Tongue (tissue), 2 donors: ENCODE measurements at regions not wholly inside any gene's neighbourhood (a gene's known extent, or its start where the extent isn't known, plus 50 kb on each side); places are given as distances from the start of the nearest gene placed in this dataset. TPM values are rescaled to one million over a fixed set of nuclear protein-coding genes. Genes with fewer than 3 reads are reported as not detected.
"Not testable (repeated sequence)": the region's sequence is repeated elsewhere in the genome, so short reads cannot be mapped to it uniquely, and the experiment has no call there.

Source experiments
- DNase-seq: peaks from one replicate; pipeline ENCODE4 v3.0.0-alpha.2; 2015
- small RNA-seq: library from RNA; depleted of rRNA; stranded (forward); fragments of <200 nt; gene quantifications from one replicate; pipeline ENCODE3, GENCODE V24; 2014; ENCODE audit warnings: low replicate concordance

DNA sequence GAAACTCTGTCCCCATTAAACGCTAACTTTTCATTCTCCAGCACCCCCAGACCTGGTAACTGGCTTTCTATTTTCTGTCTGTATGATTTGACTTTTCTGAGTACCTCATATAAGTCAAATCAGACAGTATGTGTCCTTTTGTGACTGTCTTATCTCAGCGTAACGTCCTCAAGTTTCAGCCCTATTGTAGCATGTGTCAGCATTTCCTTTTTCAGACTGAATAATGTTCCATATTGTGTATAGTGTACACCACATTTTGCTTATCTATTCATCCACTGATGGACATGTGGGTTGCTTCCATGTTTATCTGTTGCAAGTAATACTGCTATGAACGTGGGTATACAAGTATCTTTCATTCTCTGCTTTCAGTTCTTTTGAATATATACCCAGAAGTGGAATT is 242.4 kb downstream of the RTP5 start:
- not testable (repeated sequence) for DNase-seq

DNA sequence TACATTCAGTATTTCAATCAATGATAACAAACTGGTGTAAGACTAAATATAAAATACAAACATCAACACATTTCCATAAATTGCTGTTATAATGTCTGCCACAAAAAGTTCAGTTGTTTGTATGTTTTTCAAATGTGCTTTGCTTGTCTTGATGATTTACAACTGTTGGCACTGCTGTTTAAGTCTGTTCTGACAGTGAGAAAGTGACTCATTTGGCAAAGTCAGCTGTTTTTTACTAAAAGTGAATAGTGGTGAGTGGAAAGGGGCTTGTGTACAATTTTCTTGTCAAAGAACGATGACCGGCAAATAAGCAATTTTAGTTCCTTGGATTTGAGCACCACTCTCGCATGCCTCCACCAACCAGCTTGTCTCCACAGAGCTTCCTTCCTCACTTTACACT is 244.0 kb downstream of the RTP5 start:
- not testable (repeated sequence) for DNase-seq

DNA sequence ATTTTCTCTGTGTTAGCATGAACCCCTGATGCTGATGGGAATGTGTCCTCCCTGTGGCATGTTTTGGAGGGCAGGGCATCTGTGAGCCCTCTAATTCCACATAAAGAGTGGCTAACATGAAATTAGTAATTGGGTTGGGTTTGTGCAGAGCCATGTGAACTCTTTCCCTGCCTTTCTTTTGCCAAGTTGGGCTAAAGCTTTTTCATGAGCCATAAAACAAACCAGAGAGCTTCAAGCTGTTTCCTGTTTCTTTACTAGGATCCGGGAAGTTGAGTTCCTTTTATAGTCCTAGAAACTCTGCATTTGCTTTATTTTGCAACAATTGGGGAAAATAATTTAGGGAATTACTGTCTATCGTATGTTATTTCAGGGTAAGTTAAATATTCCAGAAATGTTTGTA is 247.1 kb downstream of the RTP5 start:
- not testable (repeated sequence) for DNase-seq

DNA sequence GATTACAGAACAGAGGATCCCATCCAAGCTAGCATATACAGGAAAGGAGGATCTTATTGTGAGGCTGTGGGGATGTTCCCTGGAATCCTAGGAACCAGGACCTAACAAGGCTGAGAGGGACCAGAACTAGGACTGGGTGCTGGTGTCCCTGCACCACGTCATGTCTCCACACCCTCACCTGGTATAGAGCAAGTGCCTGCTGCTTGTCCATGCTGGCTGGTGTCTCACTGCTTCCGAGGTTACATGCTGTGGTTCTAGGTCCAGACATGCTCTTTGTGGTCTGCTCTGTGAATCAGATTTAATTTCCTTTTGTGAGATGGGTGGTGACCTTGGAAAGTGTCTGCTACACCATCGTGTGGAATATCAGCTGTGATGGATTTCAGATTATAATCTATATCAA is 247.8 kb downstream of the RTP5 start:
- not testable (repeated sequence) for DNase-seq

DNA sequence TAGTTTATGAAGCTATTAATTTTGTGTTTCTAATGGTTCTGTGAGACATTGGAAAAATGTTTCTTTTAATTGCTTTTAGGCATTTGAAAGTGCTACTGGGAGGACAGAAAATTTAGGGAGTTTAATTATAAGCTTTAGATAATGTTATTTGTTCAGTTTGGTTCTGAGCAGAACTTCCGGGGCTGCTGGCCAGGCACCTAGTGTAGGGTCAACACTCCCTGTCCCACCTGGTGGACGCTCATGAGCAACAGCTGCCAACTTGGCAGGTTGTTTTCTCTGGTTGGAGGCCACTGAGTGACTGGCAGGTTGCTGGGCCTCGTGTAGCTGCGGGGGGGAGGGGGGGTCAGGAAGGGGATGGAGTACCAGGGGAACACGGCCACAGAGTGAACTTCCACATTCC is 250.2 kb downstream of the RTP5 start:
- DNase-seq: not testable (repeated sequence)

DNA sequence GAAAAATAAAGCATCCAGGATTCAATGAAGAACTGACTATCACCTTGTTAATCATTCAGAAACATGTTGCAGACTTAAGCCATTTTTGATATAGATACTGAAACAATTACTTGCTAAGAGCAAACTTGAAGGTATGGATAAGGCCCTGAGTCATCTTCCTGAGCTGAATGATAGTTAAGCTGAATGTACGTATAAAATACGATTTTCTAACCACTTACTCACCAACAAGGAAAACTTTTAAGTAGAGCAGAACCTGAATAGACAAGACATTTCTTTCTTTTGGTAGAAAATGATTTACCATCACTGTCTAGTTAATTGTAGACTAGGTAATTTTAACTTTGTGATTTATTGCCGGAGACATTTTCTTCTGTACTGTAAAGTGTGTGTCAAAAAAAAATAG is 261.2 kb downstream of the RTP5 start:
- DNase-seq: not testable (repeated sequence)

DNA sequence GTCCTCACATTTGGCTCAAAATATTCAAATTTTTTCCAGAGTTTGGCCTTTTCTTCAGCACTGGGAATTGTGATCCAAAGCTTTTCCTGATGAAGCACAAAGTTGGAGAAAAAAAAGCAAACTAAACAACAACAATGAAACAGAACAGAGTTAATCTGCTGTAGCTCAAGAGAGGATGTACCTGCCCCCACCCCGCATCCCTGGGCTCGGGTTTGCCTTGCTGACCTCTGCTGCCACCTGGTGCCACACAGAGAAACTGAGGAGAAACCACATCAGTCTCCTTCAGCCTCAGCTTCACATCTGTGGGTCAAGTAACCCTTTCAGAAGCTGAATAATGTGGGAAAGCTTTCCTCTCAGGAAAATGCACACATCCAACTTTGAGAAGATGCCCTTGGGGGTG is 290.4 kb downstream of the RTP5 start:
- DNase-seq: not testable (repeated sequence)

DNA sequence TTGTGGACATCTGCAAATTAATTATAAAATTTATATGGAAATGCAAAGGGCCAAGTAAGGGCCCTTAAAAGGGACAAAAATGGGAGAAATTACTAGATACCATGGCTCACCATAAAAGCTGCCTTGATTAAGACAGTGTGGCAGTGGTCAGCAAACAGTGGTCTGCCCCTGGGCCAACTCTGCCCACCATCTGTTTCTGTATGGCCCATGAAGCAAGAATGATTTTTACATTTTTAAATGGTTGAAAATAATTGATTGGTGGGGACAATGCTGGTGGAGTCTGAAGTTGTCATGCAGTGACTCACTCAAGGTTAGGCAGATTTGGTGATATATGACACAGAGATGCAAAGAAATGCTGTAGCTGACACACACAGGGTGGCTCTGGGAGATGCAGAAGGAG is 295.6 kb downstream of the RTP5 start:
- not testable (repeated sequence) for DNase-seq

DNA sequence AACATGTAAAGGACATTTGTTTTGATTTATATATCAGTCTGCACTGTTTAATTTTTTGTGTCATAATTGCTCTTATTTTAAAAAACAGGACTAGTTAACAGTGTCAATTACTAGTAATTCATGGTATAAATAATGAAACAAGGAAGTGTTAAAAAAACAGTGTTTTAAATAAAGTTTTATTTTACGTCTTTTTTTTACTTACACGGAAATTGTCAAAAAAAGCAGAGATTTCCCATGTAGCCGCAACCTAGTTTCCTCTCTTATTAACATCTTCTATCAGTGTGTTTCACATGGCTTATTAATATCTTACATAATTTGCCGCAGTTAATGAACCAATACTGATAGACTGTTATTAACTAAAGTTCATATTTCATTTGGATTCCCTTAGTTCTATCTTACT is 301.8 kb downstream of the RTP5 start:
- DNase-seq: not testable (repeated sequence)

Small RNAs in the stretch of these regions (small RNA-seq; reads per million reads assigned to genes)
- gene CICP10: not detected
- gene SEPT14P2: not detected
